Heart left ventricle (tissue), 13 donors: ENCODE measurements at regions not wholly inside any gene's neighbourhood (a gene's known extent, or its start where the extent isn't known, plus 50 kb on each side); places are given as distances from the start of the nearest gene placed in this dataset.

Experiments
- POLR2A ChIP-seq, 2 donors: fragments of 450-650 bp; IDR thresholded peaks; one replicate each; pipeline ENCODE4 v1.6.1; 2017; ENCODE audit warnings: antibody characterized with exemption in 2 of 2, mild to moderate bottlenecking in 2 of 2, moderate library complexity in 2 of 2
- TF ChIP-seq, protein P1 (sequence below), 12 donors: fragments of 200-600 bp; sonication (generic) in 4 of 12; IDR thresholded peaks; one replicate each; pipeline versions ENCODE4 v1.5.0 to v1.8.0; 2018 to 2022; ENCODE audit warnings: antibody characterized with exemption in 12 of 12, mild to moderate bottlenecking in 5 of 12
- donor health status: ischemic (EF 13 %, LVEDD 7.1; RV severe dilation, severe dysfunction).
- donor health status: DM: no; HTN: yes; CAD: no.
- donor health status: DM: no; HTN: no; CAD: no.
- donor health status: ischemic (EF 25% LVEDD 6.9; RV normal size, moderate dysfunction).
- donor health status: ischemic (EF 25% LVEDD 5.7; RV mildly dilated, moderate dysfunction).
- donor health status: ischemic (EF 35%, LVEDD 5.7; RV mildly dilated, moderate dysfunction).
- donor health status: nonischemic (EF 11% LVEDD 7.7; RV severe dilation, severe dysfunction).
- donor health status: DM: yes; HTN: yes; CAD: no.
- donor health status: PGD.
- donor health status: ischemic (EF 29% LVEDD 5.4; RV normal size, mild dysfunction).
- donor health status: nonischemic (EF 23%, LVEDD 6.1; RV moderate dilation, normal function).

DNA sequence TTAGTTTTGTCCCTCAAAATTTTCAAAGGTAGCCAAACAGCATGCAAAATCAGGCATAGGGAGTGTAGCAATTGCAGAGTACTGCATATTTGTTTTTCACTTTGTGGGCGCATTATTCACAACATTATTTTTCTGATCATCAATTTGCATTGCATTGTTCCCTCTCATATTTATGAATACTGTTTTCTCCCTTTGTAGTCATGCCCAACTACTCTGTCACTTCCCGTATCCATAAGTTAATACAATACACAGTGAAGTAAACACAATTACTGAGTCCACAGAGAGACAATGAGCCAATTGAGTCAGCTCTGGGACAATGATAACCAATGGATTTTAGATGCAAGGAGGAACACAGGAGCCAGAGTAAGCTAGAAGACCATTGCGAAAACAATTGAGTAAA is 944.0 kb upstream of the ADGRL4 start:
- TF ChIP-seq, protein P1, sequence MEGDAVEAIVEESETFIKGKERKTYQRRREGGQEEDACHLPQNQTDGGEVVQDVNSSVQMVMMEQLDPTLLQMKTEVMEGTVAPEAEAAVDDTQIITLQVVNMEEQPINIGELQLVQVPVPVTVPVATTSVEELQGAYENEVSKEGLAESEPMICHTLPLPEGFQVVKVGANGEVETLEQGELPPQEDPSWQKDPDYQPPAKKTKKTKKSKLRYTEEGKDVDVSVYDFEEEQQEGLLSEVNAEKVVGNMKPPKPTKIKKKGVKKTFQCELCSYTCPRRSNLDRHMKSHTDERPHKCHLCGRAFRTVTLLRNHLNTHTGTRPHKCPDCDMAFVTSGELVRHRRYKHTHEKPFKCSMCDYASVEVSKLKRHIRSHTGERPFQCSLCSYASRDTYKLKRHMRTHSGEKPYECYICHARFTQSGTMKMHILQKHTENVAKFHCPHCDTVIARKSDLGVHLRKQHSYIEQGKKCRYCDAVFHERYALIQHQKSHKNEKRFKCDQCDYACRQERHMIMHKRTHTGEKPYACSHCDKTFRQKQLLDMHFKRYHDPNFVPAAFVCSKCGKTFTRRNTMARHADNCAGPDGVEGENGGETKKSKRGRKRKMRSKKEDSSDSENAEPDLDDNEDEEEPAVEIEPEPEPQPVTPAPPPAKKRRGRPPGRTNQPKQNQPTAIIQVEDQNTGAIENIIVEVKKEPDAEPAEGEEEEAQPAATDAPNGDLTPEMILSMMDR (IDR thresholded peaks at IDR 0.05): no peak
- no peak for TF ChIP-seq POLR2A (IDR thresholded peaks at IDR 0.05)
